Uterus (tissue), 3 donors: ENCODE measurements at regions not wholly inside any gene's neighbourhood (a gene's known extent, or its start where the extent isn't known, plus 50 kb on each side); places are given as distances from the start of the nearest gene placed in this dataset.

Experiments
- DNase-seq, 2 donors: peaks; one replicate each; pipeline ENCODE4 v3.0.0-alpha.2; 2019 to 2020
- H3K27ac ChIP-seq, 2 donors: fragments of 200-600 bp; sonication (generic); 1 replicate in 1 of 2; 2 replicates in 1 of 2; pipeline ENCODE4 v1.5.1; 2016 to 2018
- H3K27me3 ChIP-seq, 2 donors: fragments of 200-600 bp; sonication (generic); one replicate each; pipeline ENCODE4 v1.5.1; 2018 to 2019; ENCODE audit warnings: control low read depth in 1 of 2
- H3K36me3 ChIP-seq, 2 donors: fragments of 200-600 bp; sonication (generic); one replicate each; pipeline ENCODE4 v1.5.1; 2019; ENCODE audit warnings: control low read depth in 1 of 2
- H3K4me1 ChIP-seq, 2 donors: fragments of 200-600 bp; sonication (generic); one replicate each; pipeline ENCODE4 v1.5.1; 2018 to 2019; ENCODE audit warnings: control low read depth in 1 of 2
- H3K4me3 ChIP-seq, 2 donors: fragments of 200-600 bp; sonication (generic); 1 replicate in 1 of 2; 2 replicates in 1 of 2; pipeline ENCODE4 v1.5.1; 2018 to 2019; ENCODE audit warnings: mild to moderate bottlenecking in 1 of 2
- H3K9me3 ChIP-seq, 2 donors: fragments of 200-600 bp; sonication (generic); one replicate each; pipeline ENCODE4 v1.5.1; 2019; ENCODE audit warnings: control low read depth in 1 of 2
- POLR2A ChIP-seq, 2 donors: fragments of 450-650 bp; IDR thresholded peaks; one replicate each; pipeline ENCODE4 v1.6.1; 2016; ENCODE audit warnings: antibody characterized with exemption in 2 of 2, mild to moderate bottlenecking in 1 of 2, moderate library complexity in 1 of 2
- intact Hi-C: fragments of 100-400 bp; cut with DNase I; formaldehyde crosslinking; loops from one replicate; pipeline ENCODE4 v1.15.1; 2023; ENCODE audit warnings: low total_unique reads
- TF ChIP-seq, protein P1 (sequence below), 4 experiments: fragments of 200-600 bp in 2 of 4; fragments of 450-650 bp in 2 of 4; sonication (generic) in 2 of 4; IDR thresholded peaks; one replicate each; pipeline ENCODE4 v1.5.1; 2016 to 2019; ENCODE audit warnings: antibody characterized with exemption in 4 of 4, mild to moderate bottlenecking in 2 of 4, moderate library complexity in 1 of 4
- donor health status: DM: yes; HTN: yes; CAD: no.

DNA sequence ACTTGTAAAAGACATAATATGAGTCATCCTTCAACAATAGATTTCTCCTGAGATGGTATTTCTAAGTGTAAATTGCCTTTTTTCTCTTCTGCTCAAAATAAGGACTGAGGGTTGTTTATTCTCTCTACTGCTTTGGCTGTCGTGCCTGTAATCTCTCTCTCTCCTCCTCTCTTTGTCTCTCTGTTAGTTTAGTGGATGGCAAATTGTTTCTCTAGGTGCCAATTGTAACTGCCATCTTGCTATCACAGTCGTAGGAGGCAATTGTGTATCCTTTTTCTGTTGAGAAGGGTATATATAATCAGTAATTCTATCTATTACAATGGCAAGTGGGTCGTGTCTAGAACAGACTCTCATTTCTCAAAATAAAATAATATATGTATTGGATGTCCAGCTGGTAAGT lies 545.0 kb upstream of the FBXO33 start:
- Histone ChIP-seq H3K4me3 (no peak overlapping the region), H3K9me3 (no peaks in the 10 kb centered on the region), H3K36me3 (no peaks in the 10 kb centered on the region), H3K27me3 (no peaks in the 10 kb centered on the region), H3K4me1 (no peaks in the 10 kb centered on the region), H3K27ac (no peak overlapping the region)
- TF ChIP-seq, protein P1, sequence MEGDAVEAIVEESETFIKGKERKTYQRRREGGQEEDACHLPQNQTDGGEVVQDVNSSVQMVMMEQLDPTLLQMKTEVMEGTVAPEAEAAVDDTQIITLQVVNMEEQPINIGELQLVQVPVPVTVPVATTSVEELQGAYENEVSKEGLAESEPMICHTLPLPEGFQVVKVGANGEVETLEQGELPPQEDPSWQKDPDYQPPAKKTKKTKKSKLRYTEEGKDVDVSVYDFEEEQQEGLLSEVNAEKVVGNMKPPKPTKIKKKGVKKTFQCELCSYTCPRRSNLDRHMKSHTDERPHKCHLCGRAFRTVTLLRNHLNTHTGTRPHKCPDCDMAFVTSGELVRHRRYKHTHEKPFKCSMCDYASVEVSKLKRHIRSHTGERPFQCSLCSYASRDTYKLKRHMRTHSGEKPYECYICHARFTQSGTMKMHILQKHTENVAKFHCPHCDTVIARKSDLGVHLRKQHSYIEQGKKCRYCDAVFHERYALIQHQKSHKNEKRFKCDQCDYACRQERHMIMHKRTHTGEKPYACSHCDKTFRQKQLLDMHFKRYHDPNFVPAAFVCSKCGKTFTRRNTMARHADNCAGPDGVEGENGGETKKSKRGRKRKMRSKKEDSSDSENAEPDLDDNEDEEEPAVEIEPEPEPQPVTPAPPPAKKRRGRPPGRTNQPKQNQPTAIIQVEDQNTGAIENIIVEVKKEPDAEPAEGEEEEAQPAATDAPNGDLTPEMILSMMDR (IDR thresholded peaks at IDR 0.05), result no peak
- TF ChIP-seq POLR2A (IDR thresholded peaks at IDR 0.05), result no peak
- intact Hi-C loops, result no loop called here
- DNase-seq, result no peak

DNA sequence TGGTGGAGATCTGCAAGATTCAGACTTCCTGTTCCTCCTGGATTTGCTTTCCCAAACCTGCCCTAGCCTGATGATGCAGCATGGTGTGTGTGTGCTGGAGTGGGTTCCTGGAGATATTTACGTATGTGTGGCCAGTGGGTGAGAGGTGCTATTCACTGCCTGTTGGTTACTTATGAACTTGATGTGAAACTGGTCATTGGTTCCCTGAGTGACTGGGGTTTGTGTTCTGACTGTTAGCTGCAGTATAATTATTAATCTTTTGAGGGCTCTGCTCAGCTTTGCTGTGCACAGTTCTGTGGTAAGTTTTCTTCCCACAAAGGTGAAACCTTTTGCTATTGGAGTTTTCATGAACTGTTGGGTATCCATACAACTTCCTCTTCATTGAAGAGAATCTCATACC lies 541.8 kb upstream of the FBXO33 start:
- no peak for TF ChIP-seq POLR2A (IDR thresholded peaks at IDR 0.05)
- TF ChIP-seq, protein P1 (IDR thresholded peaks at IDR 0.05), result no peak
- no peaks in the 10 kb centered on the region for H3K27me3 ChIP-seq
- intact Hi-C loops, result no loop called here
- no peaks in the 10 kb centered on the region for H3K36me3 ChIP-seq
- H3K27ac ChIP-seq, result no peak overlapping the region
- no peaks in the 10 kb centered on the region for H3K9me3 ChIP-seq
- no peak for DNase-seq
- H3K4me3 ChIP-seq, result no peak overlapping the region
- no peaks in the 10 kb centered on the region for H3K4me1 ChIP-seq

- no peaks in the 10 kb centered on the region for H3K36me3 ChIP-seq
- intact Hi-C loops, result no loop called here
These were observed 540.5 kb upstream of the FBXO33 start for GRCh38 chr14:39972704-39973103.

GRCh38 chr14:39967885-39968284 lies 535.7 kb upstream of the FBXO33 start:
- Histone ChIP-seq H3K4me1 (no peaks in the 10 kb centered on the region), H3K9me3 (peaks cover 0 to 3% of the 10 kb centered on the region in 2 donors), H3K27me3 (no peaks in the 10 kb centered on the region), H3K36me3 (no peaks in the 10 kb centered on the region), H3K27ac (no peak overlapping the region), H3K4me3 (no peak overlapping the region)
- DNase-seq, result no peak
- TF ChIP-seq, protein P1 (IDR thresholded peaks at IDR 0.05), result no peak
- TF ChIP-seq POLR2A (IDR thresholded peaks at IDR 0.05), result no peak
- intact Hi-C loops, result no loop called here

More at GRCh38 chr14:39972704-39973103, 540.5 kb upstream of the FBXO33 start:
- no peak for DNase-seq
- Histone ChIP-seq H3K27me3 (no peaks in the 10 kb centered on the region), H3K27ac (no peak overlapping the region), H3K4me1 (no peaks in the 10 kb centered on the region), H3K9me3 (no peaks in the 10 kb centered on the region), H3K4me3 (no peak overlapping the region)
- no peak for TF ChIP-seq POLR2A (IDR thresholded peaks at IDR 0.05)
- TF ChIP-seq, protein P1 (IDR thresholded peaks at IDR 0.05), result no peak

DNA sequence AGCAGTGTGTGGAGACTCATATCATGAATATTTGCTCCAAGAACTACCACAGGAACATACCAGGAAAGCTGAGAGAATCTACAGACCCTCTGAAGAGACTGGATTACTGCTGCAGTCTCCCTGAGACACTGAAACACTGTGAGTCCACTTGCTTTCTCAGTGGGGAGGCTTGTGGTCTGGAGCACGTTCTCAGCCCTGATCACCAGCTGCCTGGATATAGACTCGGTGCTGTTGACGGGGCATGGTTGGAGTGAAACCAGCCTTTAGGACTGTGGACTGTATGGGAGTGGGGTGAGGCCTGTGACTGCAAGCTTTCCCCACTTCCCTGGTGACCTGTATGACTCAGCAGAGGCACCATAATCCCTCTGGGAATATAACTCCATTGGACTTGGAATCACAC lies 525.8 kb upstream of the FBXO33 start:
- H3K27ac ChIP-seq, result no peak overlapping the region
- DNase-seq, result no peak
- TF ChIP-seq POLR2A (IDR thresholded peaks at IDR 0.05), result no peak
- TF ChIP-seq, protein P1 (IDR thresholded peaks at IDR 0.05), result no peak
- H3K4me3 ChIP-seq, result no peak overlapping the region
- no peaks in the 10 kb centered on the region for H3K9me3 ChIP-seq
- H3K4me1 ChIP-seq, result no peaks in the 10 kb centered on the region
- intact Hi-C loops, result no loop called here
- no peaks in the 10 kb centered on the region for H3K27me3 ChIP-seq
- no peaks in the 10 kb centered on the region for H3K36me3 ChIP-seq
